ENCODE measurements at regions not wholly inside any gene's neighbourhood (a gene's known extent, or its start where the extent isn't known, plus 50 kb on each side); places are given as distances from the start of the nearest gene placed in this dataset.

GRCh38 chr11:43239791-43240190 lies 72.0 kb upstream of the API5 start:
- TF ChIP-seq CTCF (IDR thresholded peaks at IDR 0.05; ENCODE audit: borderline replicate concordance, extremely low read depth, low read length, poor library complexity, severe bottlenecking) (no peak), EZH2 (IDR thresholded peaks at IDR 0.05; ENCODE audit: borderline replicate concordance, low read depth, low read length, severe bottlenecking) (no peak)

Measured in DND-41 (cell line).